A549 (cell line): ENCODE measurements at regions not wholly inside any gene's neighbourhood (a gene's known extent, or its start where the extent isn't known, plus 50 kb on each side); places are given as distances from the start of the nearest gene placed in this dataset.

Experiments used
- ATAC-seq, 2 experiments: fragments of 200-7000 bp in 1 of 2; fragments of >200 bp in 1 of 2; cut with Nextera tagmentation in 1 of 2; cut with Tn5 transposase in 1 of 2; 3 replicates each; pipeline versions ENCODE4 v1.8.0 to v1.9.1; 2018 to 2020; ENCODE audit warnings: mild to moderate bottlenecking in 1 of 2, moderate library complexity in 1 of 2
- CTCF ChIA-PET: fragments of 300-600 bp; sonication (Branson Sonifier 250); formaldehyde crosslinking; extraction: SDS; loops from one replicate; lab custom pipeline; 2021; ENCODE audit warnings: antibody characterized with exemption, inconsistent platforms; lab: Yijun Ruan, JAX
- POLR2A ChIA-PET: fragments of 350-600 bp; formaldehyde crosslinking; extraction: SDS; loops from one replicate; lab custom pipeline; 2021; ENCODE audit warnings: antibody characterized with exemption, inconsistent platforms; lab: Yijun Ruan, JAX
- DNase-seq, 2 experiments: peaks; one replicate each; pipeline versions ENCODE4 v3.0.0 to v3.0.0-alpha.2; 2011 to 2016; ENCODE audit warnings: low read depth in 1 of 2, low spot score in 1 of 2
- FAIRE-seq: peaks from 2 replicates; lab custom pipeline; 2011; peaks lifted over from hg19 to GRCh38; lab: Jason Lieb, UNC
- H3K27ac ChIP-seq, 2 experiments: fragments of >200 bp; sonication (Bioruptor Twin); formaldehyde crosslinking; 3 replicates each; pipeline ENCODE4 v1.5.1; 2016 to 2017
- H3K4me1 ChIP-seq: fragments of >200 bp; sonication (Bioruptor Twin); formaldehyde crosslinking; 3 replicates; pipeline ENCODE4 v1.6.1; 2016
- H3K4me2 ChIP-seq: fragments of >200 bp; sonication (Bioruptor Twin); formaldehyde crosslinking; 3 replicates; pipeline ENCODE4 v1.6.1; 2016
- H3K4me3 ChIP-seq: fragments of >200 bp; sonication (Bioruptor Twin); formaldehyde crosslinking; 3 replicates; pipeline ENCODE4 v1.5.1; 2016
- H3K9me3 ChIP-seq: fragments of >200 bp; sonication (Bioruptor Twin); formaldehyde crosslinking; 3 replicates; pipeline ENCODE4 v1.6.1; 2016
- BCL3 ChIP-seq: fragments of >200 bp; sonication (Bioruptor Twin); formaldehyde crosslinking; IDR thresholded peaks from 3 replicates; pipeline ENCODE4 v1.6.1; 2016
- CEBPB ChIP-seq, 2 experiments: fragments of >200 bp in 1 of 2; sonication (Bioruptor Twin) in 1 of 2; formaldehyde crosslinking in 1 of 2; IDR thresholded peaks; 2 replicates each; pipeline ENCODE4 v1.6.1; 2012 to 2016
- CHD2 ChIP-seq: fragments of 150-350 bp; IDR thresholded peaks from 2 replicates; pipeline ENCODE4 v1.6.1; 2014; ENCODE audit warnings: low read length; ENCODE audit not compliant: partially characterized antibody
- CHD4 ChIP-seq: fragments of 200-600 bp; sonication (generic); IDR thresholded peaks from 2 replicates; pipeline ENCODE4 v1.6.1; 2016; ENCODE audit warnings: antibody characterized with exemption, mild to moderate bottlenecking, borderline replicate concordance
- EP300 ChIP-seq, 2 experiments: fragments of >200 bp; sonication (Bioruptor Twin); formaldehyde crosslinking; IDR thresholded peaks; 2 replicates in 1 of 2; 3 replicates in 1 of 2; pipeline ENCODE4 v1.6.1; 2016 to 2017
- FOSB ChIP-seq: fragments of 250-450 bp; sonication (Bioruptor Pico); IDR thresholded peaks from 2 replicates; pipeline ENCODE4 v1.5.0; 2020; ENCODE audit warnings: mild to moderate bottlenecking, moderate library complexity
- HDAC2 ChIP-seq: fragments of 200-600 bp; sonication (generic); IDR thresholded peaks from 2 replicates; pipeline ENCODE4 v1.6.1; 2016
- MAFK ChIP-seq: fragments of 450-650 bp; IDR thresholded peaks from 2 replicates; pipeline ENCODE4 v1.6.1; 2014; ENCODE audit not compliant: partially characterized antibody
- MAZ ChIP-seq: fragments of 150-350 bp; IDR thresholded peaks from 2 replicates; pipeline ENCODE4 v1.6.1; 2014; ENCODE audit warnings: antibody characterized with exemption, low read depth, low read length, borderline replicate concordance
- MYC ChIP-seq: IDR thresholded peaks from 2 replicates; pipeline ENCODE4 v1.6.1; 2012; ENCODE audit warnings: mild to moderate bottlenecking, inconsistent platforms, low read length, improper control_type of control experiment, borderline replicate concordance
- RAD21 ChIP-seq, 2 experiments: fragments of >200 bp in 1 of 2; sonication (Bioruptor Twin) in 1 of 2; formaldehyde crosslinking in 1 of 2; IDR thresholded peaks in 1 of 2; conservative IDR thresholded peaks in 1 of 2; 2 replicates in 1 of 2; 3 replicates in 1 of 2; pipeline ENCODE4 v1.6.1; 2012 to 2018; ENCODE audit warnings: inconsistent platforms in 1 of 2
- REST ChIP-seq: fragments of 200-600 bp; sonication (generic); IDR thresholded peaks from 2 replicates; pipeline ENCODE4 v1.6.1; 2016; ENCODE audit warnings: antibody characterized with exemption, mild to moderate bottlenecking, moderate library complexity
- RFX5 ChIP-seq: fragments of 450-650 bp; IDR thresholded peaks from 2 replicates; pipeline ENCODE4 v1.7.1; 2014; ENCODE audit warnings: antibody characterized with exemption, mild to moderate bottlenecking, moderate library complexity
- RNF2 ChIP-seq: fragments of 200-600 bp; sonication (generic); IDR thresholded peaks from 2 replicates; pipeline ENCODE4 v1.6.1; 2016; ENCODE audit warnings: low read depth, mild to moderate bottlenecking, antibody characterized with exemption, moderate library complexity, borderline replicate concordance
- TFCP2L1 ChIP-seq: fragments of 250-450 bp; sonication (Bioruptor Pico); IDR thresholded peaks from 2 replicates; pipeline ENCODE4 v1.5.0; 2021; ENCODE audit warnings: mild to moderate bottlenecking
- TP53 ChIP-seq: fragments of 250-450 bp; sonication (Bioruptor Pico); IDR thresholded peaks from 2 replicates; pipeline ENCODE4 v1.5.0; 2021; ENCODE audit warnings: mild to moderate bottlenecking, moderate library complexity
- ZC3H11A ChIP-seq: fragments of 450-650 bp; IDR thresholded peaks from 2 replicates; pipeline ENCODE4 v1.6.1; 2014; ENCODE audit warnings: antibody characterized with exemption, mild to moderate bottlenecking
- ZFP36 ChIP-seq: fragments of 450-650 bp; IDR thresholded peaks from 2 replicates; pipeline ENCODE4 v1.6.1; 2014; ENCODE audit warnings: borderline replicate concordance; ENCODE audit not compliant: partially characterized antibody
- WGBS: methylation state at CpG from one replicate; pipeline ENCODE4 v1.1.6; 2017; ENCODE audit errors: missing lambda C conversion rate; 5-methylcytosine and 5-hydroxymethylcytosine counted together
- TF ChIP-seq, protein P1 (sequence below): fragments of 250-450 bp; sonication (Bioruptor Pico); IDR thresholded peaks from 2 replicates; pipeline ENCODE4 v1.5.0; 2020; ENCODE audit warnings: low read depth, mild to moderate bottlenecking, moderate library complexity

DNA sequence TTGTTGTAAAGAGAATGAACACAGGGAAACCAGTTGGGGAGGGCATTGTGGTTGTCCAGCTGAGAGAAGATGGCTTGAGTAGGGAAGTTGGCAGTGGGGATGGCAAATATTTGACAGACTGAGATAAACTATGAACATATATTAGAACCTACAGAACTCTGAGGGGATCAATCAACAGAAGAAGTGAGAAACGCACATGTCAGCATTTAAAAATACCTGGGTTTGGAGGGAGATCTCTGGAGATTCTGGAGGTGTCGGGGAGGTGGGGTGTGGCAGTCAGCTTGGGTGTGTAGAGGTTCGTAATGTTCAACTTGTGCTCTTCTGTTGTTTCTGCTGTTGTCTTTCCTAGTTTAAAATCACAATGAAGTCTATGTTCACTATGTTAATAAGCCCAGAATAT, 517.8 kb downstream of the AACS start:
- TF ChIP-seq MYC (no peak), RAD21 (conservative IDR thresholded peaks at IDR 0.05 in 1 of 2, IDR thresholded peaks at IDR 0.05 in 1 of 2) (no peak), MAFK (peak; percentile 68), REST (no peak), TP53 (no peak)

GRCh38 chr12:125586441-125586840, 521.2 kb downstream of the AACS start:
- no peaks in the 10 kb centered on the region for H3K4me1 ChIP-seq
- ATAC-seq (no peak), FAIRE-seq (no peak), DNase-seq (no peak)
- H3K4me2 ChIP-seq, result no peak overlapping the region
- ChIA-PET CTCF (no interaction called here), POLR2A (no interaction called here)
- TF ChIP-seq RFX5, result no peak
- no peak for TF ChIP-seq CHD2
- TF ChIP-seq MAZ, result no peak
- TF ChIP-seq ZFP36, result no peak
- no peak for TF ChIP-seq TFCP2L1 (CRISPR knock-in tag)
- no peak for TF ChIP-seq CHD4
- no peak for TF ChIP-seq HDAC2
- H3K27ac ChIP-seq, result no peak overlapping the region
- H3K4me3 ChIP-seq, result no peak overlapping the region
- 32% methylated on average over 6 of the region's 6 CpGs for WGBS
- no peaks in the 10 kb centered on the region for H3K9me3 ChIP-seq

More for the DNA sequence above, 517.8 kb downstream of the AACS start:
- FAIRE-seq (no peak), ATAC-seq (no peak), DNase-seq (no peak)
- Histone ChIP-seq H3K4me2 (no peak overlapping the region), H3K4me1 (no peaks in the 10 kb centered on the region), H3K9me3 (no peaks in the 10 kb centered on the region), H3K4me3 (no peak overlapping the region), H3K27ac (no peak overlapping the region)
- ChIA-PET CTCF (no interaction called here), POLR2A (no interaction called here)
- 3% methylated on average over 3 of the region's 3 CpGs for WGBS

- DNase-seq (no peak), FAIRE-seq (no peak), ATAC-seq (no peak)
- H3K4me1 ChIP-seq, result no peaks in the 10 kb centered on the region
- H3K4me3 ChIP-seq, result no peak overlapping the region
- no peak for TF ChIP-seq CEBPB (IDR thresholded peaks at IDR 0.05)
- TF ChIP-seq BCL3, result no peak
- TF ChIP-seq, protein P1, sequence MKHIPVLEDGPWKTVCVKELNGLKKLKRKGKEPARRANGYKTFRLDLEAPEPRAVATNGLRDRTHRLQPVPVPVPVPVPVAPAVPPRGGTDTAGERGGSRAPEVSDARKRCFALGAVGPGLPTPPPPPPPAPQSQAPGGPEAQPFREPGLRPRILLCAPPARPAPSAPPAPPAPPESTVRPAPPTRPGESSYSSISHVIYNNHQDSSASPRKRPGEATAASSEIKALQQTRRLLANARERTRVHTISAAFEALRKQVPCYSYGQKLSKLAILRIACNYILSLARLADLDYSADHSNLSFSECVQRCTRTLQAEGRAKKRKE (CRISPR knock-in tag), result no peak
- no peak for TF ChIP-seq FOSB (CRISPR knock-in tag)
- no peak for TF ChIP-seq EP300 (IDR thresholded peaks at IDR 0.05)
- TF ChIP-seq RFX5, result no peak
- TF ChIP-seq MAZ, result no peak
- TF ChIP-seq ZC3H11A, result no peak
- TF ChIP-seq RNF2, result no peak
- WGBS, result 0% methylated on average over 1 of the region's 1 CpG
- ChIA-PET CTCF (no interaction called here), POLR2A (no interaction called here)
- H3K4me2 ChIP-seq, result no peak overlapping the region
- H3K9me3 ChIP-seq, result no peaks in the 10 kb centered on the region
- no peak overlapping the region for H3K27ac ChIP-seq
Observed at GRCh38 chr12:125593269-125593668, 528.0 kb downstream of the AACS start.
